Lung (tissue), 11 donors: ENCODE measurements at regions not wholly inside any gene's neighbourhood (a gene's known extent, or its start where the extent isn't known, plus 50 kb on each side); places are given as distances from the start of the nearest gene placed in this dataset.

Experiments used
- ATAC-seq: fragments of 200-7000 bp; cut with Tn5 transposase; one replicate; pipeline ENCODE4 v1.9.1; 2020; ENCODE audit warnings: moderate number of reproducible peaks; ENCODE audit not compliant: insufficient read depth, low FRiP score
- DNase-seq, 3 donors: peaks; one replicate each; pipeline ENCODE4 v3.0.0-alpha.2; 2013 to 2017
- H3K27ac ChIP-seq, 2 donors: one replicate each; pipeline ENCODE4 v1.5.1; 2013; ENCODE audit warnings: mild to moderate bottlenecking in 2 of 2, moderate library complexity in 2 of 2, control low read depth in 1 of 2, inconsistent platforms in 1 of 2, low read depth in 1 of 2, low read length in 1 of 2
- H3K27me3 ChIP-seq, 3 donors: one replicate each; pipeline ENCODE4 v1.5.1; 2013; ENCODE audit warnings: low read length in 2 of 3; ENCODE audit not compliant: control insufficient read depth in 3 of 3, insufficient read depth in 3 of 3
- H3K36me3 ChIP-seq, 4 donors: one replicate each; pipeline ENCODE4 v1.5.1; 2013; ENCODE audit warnings: low read length in 4 of 4, mild to moderate bottlenecking in 1 of 4, moderate library complexity in 1 of 4; ENCODE audit not compliant: control insufficient read depth in 4 of 4, insufficient read depth in 4 of 4
- H3K4me1 ChIP-seq, 5 donors: one replicate each; pipeline ENCODE4 v1.5.1; 2013; ENCODE audit warnings: low read length in 5 of 5, mild to moderate bottlenecking in 2 of 5, moderate library complexity in 1 of 5; ENCODE audit not compliant: control insufficient read depth in 5 of 5, insufficient read depth in 5 of 5
- H3K4me3 ChIP-seq: one replicate; pipeline ENCODE4 v1.5.1; 2013; ENCODE audit warnings: mild to moderate bottlenecking, control low read depth, moderate library complexity
- H3K9ac ChIP-seq, 2 donors: one replicate each; pipeline ENCODE4 v1.5.1; 2013; ENCODE audit warnings: low read length in 2 of 2, control low read depth in 1 of 2; ENCODE audit not compliant: insufficient read depth in 1 of 2
- H3K9me3 ChIP-seq, 4 donors: one replicate each; pipeline ENCODE4 v1.5.1; 2013; ENCODE audit warnings: low read length in 3 of 4, mild to moderate bottlenecking in 1 of 4, moderate library complexity in 1 of 4; ENCODE audit not compliant: control insufficient read depth in 4 of 4, insufficient read depth in 3 of 4
- CTCF ChIP-seq: IDR thresholded peaks from 2 replicates; pipeline ENCODE4 v1.5.1; 2012; ENCODE audit warnings: mild to moderate bottlenecking; ENCODE audit errors: control extremely low read depth, extremely low read depth
- WGBS, 2 donors: extraction: QIAGEN DNeasy Blood & Tissue Kit; methylation state at CpG; one replicate each; pipeline ENCODE4 v1.1.7; 2013; 5-methylcytosine and 5-hydroxymethylcytosine counted together
- donor health status: control.
- donor health status: control.
- donor health status: Bipolar disorder and iron deficiency.
- donor health status: healthy.
- donor health status: DM: yes; HTN: yes; CAD: no.

GRCh38 chr9:16069671-16070454 is 517.0 kb downstream of the CCDC171 start:
- H3K36me3 ChIP-seq: no peaks in the 10 kb centered on the region
- H3K4me1 ChIP-seq: peaks cover 0 to 18% (median 2%) of the 10 kb centered on the region in 5 donors
- no peak overlapping the region for H3K27ac ChIP-seq
- ATAC-seq (no peak), DNase-seq (peak; percentile 32 to 64 (median 59))
- no peak overlapping the region for H3K9ac ChIP-seq
- 65 to 85% methylated on average over 14 of the region's 14 CpGs for WGBS, 2 donors
- no peaks in the 10 kb centered on the region for H3K27me3 ChIP-seq
- H3K4me3 ChIP-seq: no peak overlapping the region
- no peak for TF ChIP-seq CTCF
- peaks cover 0 to 5% (median 2%) of the 10 kb centered on the region in 4 donors for H3K9me3 ChIP-seq

DNA sequence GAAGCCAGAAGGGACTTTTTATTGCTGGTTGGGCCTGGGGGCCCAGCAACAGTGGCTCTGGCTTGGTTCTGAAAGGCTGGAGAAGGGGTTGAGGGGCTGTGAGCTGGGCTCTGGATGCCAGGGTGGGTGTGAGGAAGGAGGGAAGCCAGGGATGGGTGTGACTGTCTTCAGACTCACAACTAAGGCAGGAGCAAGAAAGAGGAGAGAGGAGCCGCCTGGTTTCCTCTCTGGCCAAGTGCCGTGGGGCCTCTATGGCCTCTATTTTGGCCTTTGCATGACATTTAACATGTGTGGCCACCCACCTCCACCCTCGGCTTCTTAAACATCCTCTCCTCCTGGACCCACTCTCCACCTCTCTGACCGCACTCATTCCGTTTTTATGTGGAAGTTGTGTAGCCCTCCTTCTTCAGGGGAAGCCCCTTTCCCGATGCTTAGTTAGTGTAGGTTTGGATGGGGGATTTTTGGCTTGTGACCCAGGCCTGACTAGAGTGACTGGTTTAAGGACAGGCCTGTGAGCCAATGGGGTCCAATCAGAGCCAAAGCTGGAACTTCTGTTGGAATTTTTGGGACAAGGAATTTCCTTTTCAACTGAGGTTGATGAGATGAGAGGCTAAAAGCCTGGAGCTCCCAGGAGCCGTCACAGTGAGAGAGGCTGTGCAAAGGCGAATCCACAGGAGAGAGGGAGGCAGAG is 517.8 kb downstream of the CCDC171 start:
- no peak for DNase-seq
- Histone ChIP-seq H3K4me3 (no peak overlapping the region), H3K9ac (no peak overlapping the region), H3K4me1 (peaks cover 0 to 24% (median 3%) of the 10 kb centered on the region in 5 donors), H3K9me3 (peaks cover 0 to 5% (median 2%) of the 10 kb centered on the region in 4 donors), H3K36me3 (no peaks in the 10 kb centered on the region), H3K27ac (no peak overlapping the region), H3K27me3 (no peaks in the 10 kb centered on the region)
- TF ChIP-seq CTCF: no peak
- no peak for ATAC-seq
- 85 to 91% methylated on average over 8 of the region's 8 CpGs for WGBS, 2 donors

GRCh38 chr9:16071400-16071799 is 518.6 kb downstream of the CCDC171 start:
- DNase-seq (no peak), ATAC-seq (no peak)
- H3K9me3 ChIP-seq: peaks cover 0 to 5% (median 2%) of the 10 kb centered on the region in 4 donors
- peaks cover 0 to 24% (median 3%) of the 10 kb centered on the region in 5 donors for H3K4me1 ChIP-seq
- H3K27me3 ChIP-seq: no peaks in the 10 kb centered on the region
- H3K4me3 ChIP-seq: no peak overlapping the region
- no peaks in the 10 kb centered on the region for H3K36me3 ChIP-seq
- H3K9ac ChIP-seq: no peak overlapping the region
- TF ChIP-seq CTCF: no peak
- WGBS, 2 donors: 83 to 89% methylated on average over 4 of the region's 4 CpGs
- no peak overlapping the region for H3K27ac ChIP-seq
